Urinary bladder (tissue), 3 donors: ENCODE measurements at regions not wholly inside any gene's neighbourhood (a gene's known extent, or its start where the extent isn't known, plus 50 kb on each side); places are given as distances from the start of the nearest gene placed in this dataset.

Experiments used
- DNase-seq: peaks from one replicate; pipeline ENCODE4 v3.0.0-alpha.2; 2015; ENCODE audit errors: extremely low spot score
- H3K27ac ChIP-seq: one replicate; pipeline ENCODE4 v1.5.1; 2013; ENCODE audit warnings: low read depth, mild to moderate bottlenecking, moderate library complexity
- H3K36me3 ChIP-seq: one replicate; pipeline ENCODE4 v1.6.1; 2013; ENCODE audit warnings: mild to moderate bottlenecking, moderate library complexity; ENCODE audit not compliant: insufficient read depth
- H3K4me1 ChIP-seq: one replicate; pipeline ENCODE4 v1.6.1; 2013; ENCODE audit warnings: mild to moderate bottlenecking, moderate library complexity; ENCODE audit not compliant: insufficient read depth
- H3K4me3 ChIP-seq: one replicate; pipeline ENCODE4 v1.5.1; 2013; ENCODE audit warnings: low read depth, low read length
- WGBS: extraction: QIAGEN DNeasy Blood & Tissue Kit; methylation state at CpG from one replicate; pipeline ENCODE4 v1.1.7; 2013; 5-methylcytosine and 5-hydroxymethylcytosine counted together
- donor health status: healthy with polysubstance abuse.
- donor health status: healthy.

DNA sequence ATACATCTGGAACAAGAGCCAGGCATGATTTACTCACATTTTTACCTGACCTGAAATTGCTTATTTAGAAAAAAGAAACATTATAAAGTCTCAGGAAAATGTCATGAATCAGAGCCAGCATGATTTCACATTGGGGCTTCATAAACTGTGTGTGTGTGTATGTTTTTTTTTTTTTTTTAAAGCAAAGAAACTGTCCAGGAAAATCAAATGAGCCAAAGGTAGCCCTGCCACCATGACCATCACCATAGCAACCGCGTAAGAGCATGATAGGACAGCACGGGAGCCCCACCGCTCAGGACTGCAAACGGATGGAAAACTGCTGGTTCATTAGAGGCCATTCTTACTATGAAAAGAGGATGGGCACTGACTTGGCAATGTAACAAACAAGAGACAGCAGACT lies 139.2 kb downstream of the NTMT2 start:
- WGBS = 55% methylated on average over 5 of the region's 5 CpGs
- Histone ChIP-seq H3K27ac (no peak overlapping the region), H3K4me1 (no peaks in the 10 kb centered on the region), H3K36me3 (no peaks in the 10 kb centered on the region), H3K4me3 (no peak overlapping the region)
- DNase-seq = no peak

DNA sequence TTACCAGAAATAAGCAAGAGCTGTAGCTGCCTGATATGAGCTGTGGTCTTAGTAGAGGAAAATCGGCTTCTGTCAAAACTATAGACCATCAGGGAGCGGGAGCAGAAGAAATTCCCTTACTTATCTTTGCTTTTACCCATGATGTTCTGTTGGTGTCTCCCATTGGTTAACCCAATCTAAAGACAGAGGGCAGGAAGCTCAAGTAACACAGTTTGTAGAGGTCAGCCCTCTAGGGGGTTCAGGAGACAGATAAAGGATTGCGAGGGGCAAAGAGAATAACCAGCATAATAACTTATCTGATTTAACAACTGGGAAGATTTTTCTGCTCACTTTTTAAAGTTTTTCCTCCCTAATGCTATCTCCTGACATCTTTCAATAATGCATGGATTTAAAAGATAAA lies 142.4 kb downstream of the NTMT2 start:
- Histone ChIP-seq H3K27ac (no peak overlapping the region), H3K4me3 (no peak overlapping the region), H3K36me3 (no peaks in the 10 kb centered on the region), H3K4me1 (no peaks in the 10 kb centered on the region)
- no peak for DNase-seq
- 77% methylated on average over 3 of the region's 3 CpGs for WGBS

DNA sequence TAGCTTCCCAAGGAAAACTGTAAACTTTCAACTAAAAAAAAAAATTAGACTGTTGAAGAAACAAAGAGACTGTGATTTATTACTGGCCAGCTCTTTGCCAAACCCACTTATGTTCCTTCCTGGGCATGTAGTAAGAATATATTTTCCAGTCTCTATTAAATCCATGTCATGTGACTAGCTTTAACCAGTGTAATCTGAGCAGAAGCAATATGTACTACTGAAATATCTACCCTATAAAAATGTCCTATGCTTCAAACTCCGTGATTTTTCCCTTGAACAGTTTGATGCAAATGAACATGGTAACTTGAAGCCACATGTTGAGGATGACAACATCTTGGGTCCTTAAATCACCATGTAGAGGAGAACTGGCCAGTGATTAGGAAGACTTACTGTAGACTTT lies 144.5 kb downstream of the NTMT2 start:
- 44% methylated on average over 1 of the region's 1 CpG for WGBS

DNA sequence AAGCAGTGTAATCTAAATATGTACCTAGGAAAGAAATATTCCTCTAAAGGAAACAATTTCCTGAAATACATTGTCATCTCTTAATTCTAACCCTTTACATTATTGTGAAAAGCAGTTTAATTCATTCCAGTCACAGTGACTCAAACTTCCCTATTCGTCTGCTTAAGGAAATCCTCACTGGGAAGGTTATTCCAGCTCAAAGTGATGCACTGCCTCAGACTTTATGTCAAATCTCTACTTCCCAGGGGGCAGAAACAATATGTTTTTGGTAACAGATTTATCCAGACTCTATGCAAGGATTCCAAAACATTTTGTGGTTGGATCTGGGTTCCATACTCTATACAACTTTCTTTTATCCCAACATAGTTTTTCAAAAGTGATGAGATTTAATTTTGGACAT lies 145.2 kb downstream of the NTMT2 start:
- WGBS = 51% methylated on average over 1 of the region's 1 CpG
- Histone ChIP-seq H3K4me1 (no peaks in the 10 kb centered on the region), H3K27ac (no peak overlapping the region), H3K4me3 (no peak overlapping the region), H3K36me3 (no peaks in the 10 kb centered on the region)
- no peak for DNase-seq

More for the DNA sequence above, 144.5 kb downstream of the NTMT2 start:
- H3K36me3 ChIP-seq = no peaks in the 10 kb centered on the region
- no peak for DNase-seq
- H3K27ac ChIP-seq = no peak overlapping the region
- no peaks in the 10 kb centered on the region for H3K4me1 ChIP-seq
- H3K4me3 ChIP-seq = no peak overlapping the region

DNA sequence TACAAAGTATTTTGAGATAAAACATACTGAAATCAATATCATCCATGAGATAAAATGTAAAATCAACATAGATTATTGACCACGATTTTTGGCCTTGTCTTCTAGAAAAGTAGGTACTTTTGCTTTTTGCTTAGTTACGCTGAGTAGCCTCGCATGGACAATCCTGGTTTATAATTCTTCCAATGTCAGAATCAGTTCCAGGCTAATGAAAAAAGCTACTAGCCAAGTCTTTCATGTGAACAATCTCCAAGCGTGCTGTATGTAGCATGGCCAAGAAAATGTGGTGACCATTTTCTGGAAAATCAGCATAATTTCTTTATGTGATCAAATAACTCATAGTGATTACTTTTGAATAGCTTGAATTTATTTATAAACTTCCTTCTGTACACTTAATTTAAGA lies 145.8 kb downstream of the NTMT2 start:
- Histone ChIP-seq H3K4me1 (no peaks in the 10 kb centered on the region), H3K36me3 (no peaks in the 10 kb centered on the region), H3K27ac (no peak overlapping the region), H3K4me3 (no peak overlapping the region)
- WGBS = 86% methylated on average over 4 of the region's 4 CpGs
- DNase-seq = no peak

DNA sequence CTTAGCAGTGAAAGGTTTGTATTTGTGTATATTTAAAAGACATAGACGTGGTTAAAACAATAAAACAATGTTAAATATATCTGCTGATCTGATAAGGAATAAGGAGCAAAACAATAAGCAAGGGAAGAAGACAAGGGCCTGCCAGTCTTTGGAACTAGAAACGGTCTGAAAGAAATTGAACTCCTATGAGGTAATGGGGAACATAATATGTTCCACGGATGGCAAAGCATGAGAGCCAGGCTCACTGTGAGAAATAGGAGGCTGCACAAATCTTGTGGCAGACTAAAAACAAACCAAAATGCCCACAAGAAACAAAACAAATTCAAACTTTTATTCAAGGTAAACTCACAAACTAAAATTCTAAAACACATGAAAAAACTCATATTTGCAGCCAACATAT lies 150.5 kb downstream of the NTMT2 start:
- no peak overlapping the region for H3K4me3 ChIP-seq
- 58% methylated on average over 3 of the region's 3 CpGs for WGBS
- no peaks in the 10 kb centered on the region for H3K4me1 ChIP-seq
- H3K36me3 ChIP-seq = no peaks in the 10 kb centered on the region
- DNase-seq = no peak
- no peak overlapping the region for H3K27ac ChIP-seq

DNA sequence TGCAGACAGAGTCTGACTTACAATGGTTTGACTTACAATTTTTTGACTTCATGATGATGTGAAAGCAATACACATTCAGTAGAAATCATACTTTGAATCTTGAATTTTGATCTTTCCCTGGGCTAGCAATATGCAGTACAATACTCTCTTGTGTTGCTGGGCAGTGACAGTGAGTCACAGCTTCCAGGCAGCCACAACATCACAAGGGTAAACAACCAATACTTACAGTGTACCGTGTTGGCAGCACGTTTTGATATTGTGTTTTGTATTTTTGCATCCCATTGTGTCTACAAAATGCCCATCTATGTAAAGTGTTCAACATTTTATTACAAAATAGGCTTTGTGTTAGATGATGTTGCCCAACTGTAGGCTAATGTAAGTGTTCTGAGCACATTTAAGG lies 150.9 kb downstream of the NTMT2 start:
- 69% methylated on average over 2 of the region's 2 CpGs for WGBS
- DNase-seq = no peak
- H3K36me3 ChIP-seq = no peaks in the 10 kb centered on the region
- H3K4me1 ChIP-seq = no peaks in the 10 kb centered on the region
- H3K4me3 ChIP-seq = no peak overlapping the region
- H3K27ac ChIP-seq = no peak overlapping the region

DNA sequence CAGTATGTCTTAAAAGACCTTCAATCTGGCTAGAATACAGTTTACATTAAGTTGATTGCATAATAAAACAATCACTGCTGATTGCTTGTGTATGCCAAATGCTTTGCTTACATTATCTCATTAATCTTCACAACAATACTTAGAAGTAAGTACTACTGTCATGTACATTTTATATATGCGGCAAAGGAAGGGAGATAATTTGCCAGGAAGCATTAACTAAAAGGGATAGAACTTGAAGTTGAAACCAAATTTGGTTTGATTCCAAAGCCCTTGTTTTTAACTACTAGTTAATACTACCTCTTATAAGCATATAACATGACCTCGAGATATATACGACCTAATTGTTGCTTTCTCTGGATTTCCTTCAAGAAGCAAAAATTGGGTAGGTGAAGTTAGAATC lies 155.8 kb downstream of the NTMT2 start:
- DNase-seq = no peak
- no peak overlapping the region for H3K4me3 ChIP-seq
- no peaks in the 10 kb centered on the region for H3K4me1 ChIP-seq
- 76% methylated on average over 3 of the region's 3 CpGs for WGBS
- H3K27ac ChIP-seq = no peak overlapping the region
- no peaks in the 10 kb centered on the region for H3K36me3 ChIP-seq

DNA sequence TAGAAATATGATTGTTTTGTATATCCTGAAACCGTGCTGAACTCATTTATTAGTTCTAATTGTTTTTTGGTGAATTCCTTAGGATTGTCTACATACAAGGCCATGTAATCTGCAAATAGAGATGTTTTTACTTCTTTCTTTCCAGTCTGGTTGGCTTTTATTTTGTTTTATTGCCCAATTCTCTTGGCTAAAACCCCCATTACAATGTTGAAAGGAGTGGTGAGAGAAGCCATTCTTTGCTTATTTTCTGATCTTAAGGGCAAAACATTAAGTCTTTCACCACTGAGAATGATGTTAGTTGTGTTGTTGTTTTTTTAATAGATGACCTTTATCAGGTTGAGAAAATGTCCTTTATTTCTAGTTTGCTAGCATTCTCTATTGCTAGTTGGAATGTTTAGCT lies 157.3 kb downstream of the NTMT2 start:
- 79% methylated on average over 1 of the region's 1 CpG for WGBS
- DNase-seq = no peak
- no peak overlapping the region for H3K27ac ChIP-seq
- H3K4me1 ChIP-seq = no peaks in the 10 kb centered on the region
- no peak overlapping the region for H3K4me3 ChIP-seq
- no peaks in the 10 kb centered on the region for H3K36me3 ChIP-seq

DNA sequence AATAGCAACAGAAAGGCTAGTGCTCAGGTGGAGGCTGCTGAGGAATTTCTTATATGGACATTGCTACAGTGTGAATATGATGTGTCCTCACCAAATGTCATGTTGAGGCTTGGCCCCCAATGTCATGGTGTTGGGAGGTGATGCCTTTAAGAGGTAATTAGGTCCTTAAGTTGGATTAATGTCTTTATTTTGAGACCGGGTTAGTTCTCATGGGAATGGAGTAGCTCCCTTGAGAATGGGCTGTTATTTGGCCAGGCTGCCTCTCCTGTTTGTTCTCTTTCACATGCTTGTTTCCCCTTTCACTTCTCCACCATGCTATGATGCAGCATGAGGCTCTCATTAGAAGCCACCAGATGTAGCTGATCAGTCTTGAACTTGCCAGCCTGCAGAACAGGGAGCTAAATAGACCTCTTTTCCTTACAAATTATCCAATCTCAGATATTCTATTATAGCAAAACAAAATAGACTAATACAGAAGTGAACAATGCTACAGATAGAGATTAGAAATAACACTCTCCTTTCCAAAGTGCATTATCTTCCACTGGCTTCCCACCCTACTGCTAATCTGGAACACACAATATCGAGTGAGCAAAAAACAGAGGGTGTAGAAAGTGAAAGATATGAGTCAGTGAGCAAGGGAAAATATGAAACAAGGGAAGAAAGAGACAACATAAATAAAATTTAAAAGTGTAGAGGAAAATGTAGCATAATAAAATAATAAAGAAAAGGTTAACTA lies 160.2 kb downstream of the NTMT2 start:
- no peak for DNase-seq
- Histone ChIP-seq H3K4me1 (no peaks in the 10 kb centered on the region), H3K4me3 (no peak overlapping the region), H3K36me3 (no peaks in the 10 kb centered on the region), H3K27ac (no peak overlapping the region)
- 58% methylated on average over 2 of the region's 2 CpGs for WGBS

DNA sequence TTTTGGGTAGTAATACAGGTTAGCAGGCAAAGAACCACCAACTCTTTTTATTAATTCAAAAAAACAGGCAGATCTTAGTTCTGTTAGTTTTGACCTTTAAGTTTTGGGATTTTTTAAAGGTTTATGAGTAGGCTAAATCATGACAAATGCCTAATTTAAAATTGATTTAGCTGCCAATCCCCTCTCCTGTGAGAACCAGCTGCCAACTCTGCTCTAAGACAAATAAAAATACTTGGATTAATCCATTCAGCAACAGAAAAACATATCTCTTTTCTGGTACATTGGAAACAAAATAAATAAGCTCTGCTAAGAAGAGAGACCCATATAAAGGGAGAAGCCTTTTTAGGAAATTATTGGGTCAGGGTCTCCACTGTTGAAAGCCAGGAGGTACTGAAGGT lies 160.8 kb downstream of the NTMT2 start:
- Histone ChIP-seq H3K27ac (no peak overlapping the region), H3K4me3 (no peak overlapping the region), H3K36me3 (no peaks in the 10 kb centered on the region), H3K4me1 (no peaks in the 10 kb centered on the region)
- DNase-seq = no peak

DNA sequence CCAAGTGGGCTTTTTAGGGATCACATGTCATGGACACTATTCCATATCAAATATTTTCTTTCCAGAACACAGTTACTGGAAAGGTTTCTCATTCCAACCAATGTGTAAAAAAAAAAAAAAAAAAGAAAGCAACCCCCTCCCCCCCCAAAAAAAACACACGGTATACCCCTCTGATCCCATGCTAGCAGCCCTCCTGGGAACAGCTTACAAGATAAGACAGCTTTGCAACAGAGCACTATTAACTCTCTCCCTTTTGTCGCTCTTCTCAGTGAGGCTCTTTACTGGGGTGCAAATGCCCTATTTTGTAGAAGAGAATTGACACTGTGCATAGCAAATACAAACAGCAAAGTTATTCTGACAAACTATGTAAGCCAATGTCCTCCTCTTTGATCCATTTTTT lies 161.2 kb downstream of the NTMT2 start:
- WGBS = 45% methylated on average over 2 of the region's 2 CpGs
- H3K4me1 ChIP-seq = no peaks in the 10 kb centered on the region
- no peak for DNase-seq
- H3K4me3 ChIP-seq = no peak overlapping the region
- no peaks in the 10 kb centered on the region for H3K36me3 ChIP-seq
- H3K27ac ChIP-seq = no peak overlapping the region

DNA sequence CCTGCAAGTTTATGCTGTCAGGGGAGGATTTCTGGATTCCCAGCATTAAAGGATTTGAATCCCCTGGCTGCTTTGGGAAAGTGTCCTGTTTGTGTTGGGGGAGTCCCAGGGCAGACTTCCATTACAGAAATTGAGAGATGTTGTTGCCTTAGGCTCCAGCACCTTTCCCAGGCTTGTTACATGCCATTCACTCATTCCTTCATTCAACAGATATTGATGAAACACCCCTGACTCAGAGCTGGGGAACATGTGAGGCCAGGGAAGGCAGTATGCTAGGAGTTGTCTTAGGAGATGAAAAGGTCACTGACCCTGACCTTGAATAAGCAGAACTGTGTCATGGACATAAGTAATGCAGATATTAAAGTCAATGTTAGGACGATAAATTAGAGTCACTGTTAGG lies 161.7 kb downstream of the NTMT2 start:
- DNase-seq = no peak
- WGBS = 65% methylated on average over 1 of the region's 1 CpG
- no peaks in the 10 kb centered on the region for H3K4me1 ChIP-seq
- H3K36me3 ChIP-seq = no peaks in the 10 kb centered on the region
- no peak overlapping the region for H3K27ac ChIP-seq
- no peak overlapping the region for H3K4me3 ChIP-seq

DNA sequence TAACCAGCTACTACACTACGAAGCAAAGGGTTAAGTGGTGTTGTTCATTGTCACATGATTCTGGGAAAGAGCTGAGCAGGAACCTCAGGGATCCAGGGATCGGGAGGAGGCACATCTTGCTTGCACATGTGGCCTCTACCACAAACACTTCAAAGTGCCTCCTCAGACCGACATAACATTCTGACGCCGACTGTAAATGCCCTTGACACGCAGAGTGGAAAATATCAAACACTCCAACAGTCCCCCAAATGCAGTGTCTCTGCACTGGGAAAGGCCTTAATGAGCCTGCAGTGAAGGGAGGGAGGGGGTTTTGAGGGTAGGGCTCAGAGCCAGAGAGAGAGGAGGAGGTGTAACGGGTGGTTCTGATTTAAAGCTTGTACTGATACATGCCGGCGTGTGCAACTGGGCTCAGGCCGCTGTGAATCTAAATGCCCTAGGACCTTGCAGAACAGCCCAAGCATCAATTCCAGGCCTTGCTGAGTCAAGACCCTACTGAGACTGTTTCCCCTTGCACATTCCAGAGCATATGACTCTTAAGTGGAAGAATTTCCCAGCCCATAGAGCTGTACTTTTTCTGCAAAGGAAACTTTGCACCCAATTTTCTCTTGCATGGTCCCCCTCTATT lies 163.7 kb downstream of the NTMT2 start:
- Histone ChIP-seq H3K36me3 (no peaks in the 10 kb centered on the region), H3K4me1 (no peaks in the 10 kb centered on the region), H3K4me3 (no peak overlapping the region), H3K27ac (no peak overlapping the region)
- DNase-seq = no peak
- 54% methylated on average over 10 of the region's 10 CpGs for WGBS
